Fibroblast of skin of left biceps (primary cell): ENCODE measurements at regions not wholly inside any gene's neighbourhood (a gene's known extent, or its start where the extent isn't known, plus 50 kb on each side); places are given as distances from the start of the nearest gene placed in this dataset.

ENCODE experiments used
- DNase-seq, 2 experiments: peaks; one replicate each; pipeline ENCODE4 v3.0.0-alpha.2; 2013; ENCODE audit warnings: low read depth in 2 of 2

GRCh38 chr3:83738202-83738601, 1220.6 kb upstream of the CADM2 start:
- no peak for DNase-seq

GRCh38 chr3:83740504-83740903, 1218.3 kb upstream of the CADM2 start:
- DNase-seq, result no peak

- no peak for DNase-seq
Observed at GRCh38 chr3:83765956-83766355, 1192.8 kb upstream of the CADM2 start.

GRCh38 chr3:83769791-83770663, 1188.8 kb upstream of the CADM2 start:
- no peak for DNase-seq

- DNase-seq, result no peak
Observed at GRCh38 chr3:83770664-83771402, 1188.0 kb upstream of the CADM2 start.

- no peak for DNase-seq
Observed at GRCh38 chr3:83802801-83803200, 1156.0 kb upstream of the CADM2 start.

- DNase-seq, result no peak
Observed at GRCh38 chr3:83807511-83807910, 1151.3 kb upstream of the CADM2 start.

- DNase-seq, result no peak
Observed at GRCh38 chr3:83813176-83813575, 1145.6 kb upstream of the CADM2 start.

GRCh38 chr3:83816653-83817052, 1142.1 kb upstream of the CADM2 start:
- DNase-seq, result no peak

GRCh38 chr3:83821506-83821905, 1137.3 kb upstream of the CADM2 start:
- DNase-seq, result no peak

- no peak for DNase-seq
Observed at GRCh38 chr3:83823095-83823494, 1135.7 kb upstream of the CADM2 start.

- DNase-seq, result no peak
Observed at GRCh38 chr3:83835040-83835439, 1123.7 kb upstream of the CADM2 start.

GRCh38 chr3:83842511-83842910, 1116.3 kb upstream of the CADM2 start:
- DNase-seq, result no peak

- DNase-seq, result no peak
Observed at GRCh38 chr3:83843716-83844115, 1115.1 kb upstream of the CADM2 start.

GRCh38 chr3:83849106-83849730, 1109.6 kb upstream of the CADM2 start:
- DNase-seq, result no peak

- DNase-seq, result no peak
Observed at GRCh38 chr3:83863380-83863779, 1095.4 kb upstream of the CADM2 start.

GRCh38 chr3:83868909-83869567, 1089.8 kb upstream of the CADM2 start:
- no peak for DNase-seq

GRCh38 chr3:83873550-83873949, 1085.2 kb upstream of the CADM2 start:
- no peak for DNase-seq

- no peak for DNase-seq
Observed at GRCh38 chr3:83877910-83878309, 1080.9 kb upstream of the CADM2 start.

GRCh38 chr3:83882701-83883100, 1076.1 kb upstream of the CADM2 start:
- no peak for DNase-seq

GRCh38 chr3:83890039-83890762, 1068.6 kb upstream of the CADM2 start:
- DNase-seq, result no peak
